ENCODE measurements at regions not wholly inside any gene's neighbourhood (a gene's known extent, or its start where the extent isn't known, plus 50 kb on each side); places are given as distances from the start of the nearest gene placed in this dataset.

DNA sequence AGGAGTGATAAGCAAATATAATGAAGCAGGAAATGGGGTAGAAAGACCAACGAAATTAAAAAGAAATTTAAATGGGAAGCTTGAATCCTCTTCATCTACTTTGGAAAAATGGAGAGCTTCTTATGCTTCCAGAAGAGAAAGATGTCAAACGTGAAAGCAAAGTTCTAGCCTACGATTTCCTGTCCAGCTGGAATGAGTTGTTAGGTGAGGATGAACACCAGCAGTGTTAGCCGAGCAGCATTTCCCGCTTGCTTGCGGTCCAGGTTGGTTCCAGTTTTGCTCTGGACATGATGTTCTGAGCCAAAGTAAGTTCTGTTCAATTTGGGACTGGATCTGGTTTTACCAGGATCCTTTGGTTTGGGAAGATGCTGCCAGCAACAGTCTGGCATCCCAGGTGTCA, 78.9 kb downstream of the DACT1 start:
- TF ChIP-seq, protein P1, sequence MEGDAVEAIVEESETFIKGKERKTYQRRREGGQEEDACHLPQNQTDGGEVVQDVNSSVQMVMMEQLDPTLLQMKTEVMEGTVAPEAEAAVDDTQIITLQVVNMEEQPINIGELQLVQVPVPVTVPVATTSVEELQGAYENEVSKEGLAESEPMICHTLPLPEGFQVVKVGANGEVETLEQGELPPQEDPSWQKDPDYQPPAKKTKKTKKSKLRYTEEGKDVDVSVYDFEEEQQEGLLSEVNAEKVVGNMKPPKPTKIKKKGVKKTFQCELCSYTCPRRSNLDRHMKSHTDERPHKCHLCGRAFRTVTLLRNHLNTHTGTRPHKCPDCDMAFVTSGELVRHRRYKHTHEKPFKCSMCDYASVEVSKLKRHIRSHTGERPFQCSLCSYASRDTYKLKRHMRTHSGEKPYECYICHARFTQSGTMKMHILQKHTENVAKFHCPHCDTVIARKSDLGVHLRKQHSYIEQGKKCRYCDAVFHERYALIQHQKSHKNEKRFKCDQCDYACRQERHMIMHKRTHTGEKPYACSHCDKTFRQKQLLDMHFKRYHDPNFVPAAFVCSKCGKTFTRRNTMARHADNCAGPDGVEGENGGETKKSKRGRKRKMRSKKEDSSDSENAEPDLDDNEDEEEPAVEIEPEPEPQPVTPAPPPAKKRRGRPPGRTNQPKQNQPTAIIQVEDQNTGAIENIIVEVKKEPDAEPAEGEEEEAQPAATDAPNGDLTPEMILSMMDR (conservative IDR thresholded peaks at IDR 0.05; ENCODE audit: low read length) = no peak
- no peak for TF ChIP-seq EZH2phosphoT487 (IDR thresholded peaks at IDR 0.05; ENCODE audit: borderline replicate concordance, low read depth, low read length)

Measured in OCI-LY7 (cell line).